LNCAP (cell line): ENCODE measurements at regions not wholly inside any gene's neighbourhood (a gene's known extent, or its start where the extent isn't known, plus 50 kb on each side); places are given as distances from the start of the nearest gene placed in this dataset.

Experiments
- CTCF ChIP-seq: fragments of 450-650 bp; IDR thresholded peaks from 2 replicates; pipeline ENCODE4 v1.5.1; 2017; ENCODE audit warnings: mild to moderate bottlenecking

GRCh38 chr5:155679530-155679929 is 647.4 kb upstream of the SGCD start:
- TF ChIP-seq CTCF, result no peak

GRCh38 chr5:155684417-155684816 is 642.5 kb upstream of the SGCD start:
- TF ChIP-seq CTCF, result no peak

- TF ChIP-seq CTCF, result no peak
Observed at GRCh38 chr5:155686131-155686530, 640.8 kb upstream of the SGCD start.

- TF ChIP-seq CTCF, result no peak
Observed at GRCh38 chr5:155689406-155689805, 637.6 kb upstream of the SGCD start.

DNA sequence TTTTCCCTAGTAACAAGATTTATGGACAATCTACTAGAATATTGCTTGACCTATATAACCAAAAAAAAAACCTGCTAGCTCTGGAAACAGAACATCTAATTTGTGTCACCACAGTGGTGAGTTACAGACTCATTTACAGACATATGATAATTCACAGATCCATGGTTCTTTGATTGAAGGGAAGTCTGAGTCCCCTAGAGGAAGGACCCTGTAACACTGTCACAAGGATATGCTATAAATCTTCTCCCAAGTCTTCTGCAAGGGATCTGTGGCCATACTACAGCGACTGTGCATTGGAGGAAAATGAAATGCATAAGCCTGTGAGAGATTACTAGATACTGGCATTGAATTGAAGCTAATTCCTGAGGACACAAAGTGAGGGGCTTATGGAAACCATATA is 630.6 kb upstream of the SGCD start:
- no peak for TF ChIP-seq CTCF

DNA sequence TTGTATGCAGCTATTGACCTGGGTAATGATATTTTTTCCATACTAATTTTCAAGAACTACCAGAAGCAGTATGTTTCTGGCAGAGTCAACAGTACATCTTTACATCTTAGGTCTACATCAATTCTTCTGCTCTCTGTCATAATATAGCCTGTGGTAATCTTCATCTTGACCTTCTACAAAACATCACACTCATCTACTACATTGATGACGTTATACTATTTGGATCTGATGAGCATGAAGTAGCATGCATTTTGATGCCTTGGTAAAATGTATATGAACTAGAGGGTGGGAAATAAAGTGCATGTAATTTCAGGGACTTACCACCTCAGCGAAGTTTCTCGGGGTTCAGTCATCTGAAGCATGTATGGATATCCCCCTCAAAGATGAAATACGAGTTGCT is 629.7 kb upstream of the SGCD start:
- TF ChIP-seq CTCF, result no peak

DNA sequence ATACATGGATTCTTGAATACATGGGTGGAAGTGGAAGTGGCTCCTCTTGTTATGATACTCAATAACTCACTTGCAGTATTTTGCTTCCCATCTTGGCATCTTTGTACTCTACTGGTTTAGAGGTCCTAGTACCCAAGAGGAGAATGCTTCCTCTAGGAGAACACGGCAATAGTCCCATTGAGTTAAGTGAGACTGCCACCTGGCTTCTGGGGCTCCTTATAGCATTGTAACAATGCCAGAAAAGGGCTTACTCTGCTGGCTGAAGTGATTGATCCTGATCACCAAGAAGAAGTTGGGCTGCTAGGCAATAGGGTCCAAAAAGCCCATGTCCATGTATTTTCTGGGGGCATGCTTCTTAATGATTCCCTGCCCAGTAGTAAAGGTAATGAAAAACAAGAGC is 627.6 kb upstream of the SGCD start:
- TF ChIP-seq CTCF, result no peak

DNA sequence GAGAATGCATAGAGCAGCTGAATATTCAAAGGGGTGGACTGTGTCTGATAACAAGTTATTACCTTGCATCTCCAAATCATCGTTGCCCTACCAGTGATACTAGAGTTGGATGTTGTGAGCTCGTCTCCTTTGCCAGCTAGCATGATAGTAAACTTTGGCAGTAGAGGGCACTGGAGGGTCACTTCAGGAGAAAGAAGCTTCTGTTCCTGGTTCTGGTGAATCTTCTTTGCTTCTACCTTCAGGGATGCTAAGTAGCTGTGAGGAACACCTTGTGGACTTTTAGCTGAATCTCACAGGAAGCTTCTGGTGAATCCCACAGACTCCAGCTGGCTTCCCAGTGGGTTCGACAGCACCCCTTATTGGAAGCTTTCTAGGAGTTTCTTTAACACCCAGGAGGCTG is 626.6 kb upstream of the SGCD start:
- TF ChIP-seq CTCF, result no peak
